Spleen (tissue), 7 donors: ENCODE measurements at regions not wholly inside any gene's neighbourhood (a gene's known extent, or its start where the extent isn't known, plus 50 kb on each side); places are given as distances from the start of the nearest gene placed in this dataset.

Source experiments
- POLR2A ChIP-seq, 3 donors: fragments of 450-650 bp; IDR thresholded peaks; one replicate each; pipeline ENCODE4 v1.5.1; 2017; ENCODE audit warnings: antibody characterized with exemption in 3 of 3, mild to moderate bottlenecking in 1 of 3
- TF ChIP-seq, protein P1 (sequence below), 11 experiments: fragments of 200-600 bp in 7 of 11; fragments of 450-650 bp in 4 of 11; sonication (generic) in 4 of 11; IDR thresholded peaks in 8 of 11; conservative IDR thresholded peaks in 3 of 11; 1 replicate in 7 of 11; 2 replicates in 4 of 11; pipeline versions ENCODE4 v1.4.0 to v1.8.0; 2016 to 2021; ENCODE audit warnings: antibody characterized with exemption in 11 of 11, inconsistent platforms in 4 of 11, mild to moderate bottlenecking in 1 of 11
- donor health status: DM: no; HTN: no; CAD: no; lungs with moderate emphysema.
- donor health status: DM: no; HTN: no; CAD: no.
- donor health status: DM: no; HTN: no; CAD: no.

DNA sequence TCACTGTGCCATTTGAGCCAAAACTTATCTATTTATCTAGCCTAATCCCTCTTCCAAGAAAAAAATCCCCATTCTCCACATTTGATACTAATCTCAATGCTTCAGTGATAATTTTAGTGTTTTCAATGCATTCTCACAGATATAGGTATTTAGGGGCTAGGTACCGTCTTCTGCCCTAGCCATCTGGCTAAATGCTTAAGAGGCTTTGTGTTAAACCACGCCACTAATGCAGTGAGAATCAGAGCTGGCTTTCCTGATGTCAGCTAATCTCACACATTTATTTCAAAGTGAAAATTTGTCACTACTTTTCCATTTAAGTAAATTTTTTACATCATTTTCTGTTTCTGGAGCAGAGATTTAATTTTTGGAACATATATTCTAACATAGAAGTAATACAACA lies 479.7 kb downstream of the MAN2A1 start:
- TF ChIP-seq, protein P1, sequence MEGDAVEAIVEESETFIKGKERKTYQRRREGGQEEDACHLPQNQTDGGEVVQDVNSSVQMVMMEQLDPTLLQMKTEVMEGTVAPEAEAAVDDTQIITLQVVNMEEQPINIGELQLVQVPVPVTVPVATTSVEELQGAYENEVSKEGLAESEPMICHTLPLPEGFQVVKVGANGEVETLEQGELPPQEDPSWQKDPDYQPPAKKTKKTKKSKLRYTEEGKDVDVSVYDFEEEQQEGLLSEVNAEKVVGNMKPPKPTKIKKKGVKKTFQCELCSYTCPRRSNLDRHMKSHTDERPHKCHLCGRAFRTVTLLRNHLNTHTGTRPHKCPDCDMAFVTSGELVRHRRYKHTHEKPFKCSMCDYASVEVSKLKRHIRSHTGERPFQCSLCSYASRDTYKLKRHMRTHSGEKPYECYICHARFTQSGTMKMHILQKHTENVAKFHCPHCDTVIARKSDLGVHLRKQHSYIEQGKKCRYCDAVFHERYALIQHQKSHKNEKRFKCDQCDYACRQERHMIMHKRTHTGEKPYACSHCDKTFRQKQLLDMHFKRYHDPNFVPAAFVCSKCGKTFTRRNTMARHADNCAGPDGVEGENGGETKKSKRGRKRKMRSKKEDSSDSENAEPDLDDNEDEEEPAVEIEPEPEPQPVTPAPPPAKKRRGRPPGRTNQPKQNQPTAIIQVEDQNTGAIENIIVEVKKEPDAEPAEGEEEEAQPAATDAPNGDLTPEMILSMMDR (IDR thresholded peaks at IDR 0.05 in 8 of 11, conservative IDR thresholded peaks at IDR 0.05 in 3 of 11) = no peak
- no peak for TF ChIP-seq POLR2A (IDR thresholded peaks at IDR 0.05)
